Central memory CD8-positive, alpha-beta T cell (primary cell): ENCODE measurements at regions not wholly inside any gene's neighbourhood (a gene's known extent, or its start where the extent isn't known, plus 50 kb on each side); places are given as distances from the start of the nearest gene placed in this dataset.
"Not testable (repeated sequence)": the region's sequence is repeated elsewhere in the genome, so short reads cannot be mapped to it uniquely, and the experiment has no call there.

Experiments used
- ATAC-seq: fragments of 150-1000 bp; cut with Tn5 transposase; replicated peaks from 2 replicates; pipeline ENCODE4 v1.10.0; 2022; ENCODE audit warnings: mild to moderate bottlenecking, moderate FRiP score, moderate number of reproducible peaks; ENCODE audit not compliant: poor library complexity, severe bottlenecking; ENCODE audit errors: extremely low read depth
- DNase-seq, 2 donors: peaks; one replicate each; pipeline ENCODE4 v3.0.0; 2021; ENCODE audit warnings: low spot score in 2 of 2
- H3K27ac Mint-ChIP-seq: one replicate; pipeline ENCODE4 v1.8.0; 2022; ENCODE audit warnings: low read depth, mild to moderate bottlenecking, moderate library complexity, mixed read lengths
- H3K27me3 Mint-ChIP-seq: one replicate; pipeline ENCODE4 v1.8.0; 2022; ENCODE audit warnings: mixed read lengths
- H3K36me3 Mint-ChIP-seq: one replicate; pipeline ENCODE4 v1.8.0; 2022; ENCODE audit warnings: mild to moderate bottlenecking, moderate library complexity, mixed read lengths; ENCODE audit not compliant: insufficient read depth
- H3K4me1 Mint-ChIP-seq: one replicate; pipeline ENCODE4 v1.8.0; 2022; ENCODE audit warnings: mixed read lengths
- H3K4me3 Mint-ChIP-seq: one replicate; pipeline ENCODE4 v1.8.0; 2022; ENCODE audit warnings: mild to moderate bottlenecking, moderate library complexity, mixed read lengths
- H3K9me3 Mint-ChIP-seq: one replicate; pipeline ENCODE4 v1.8.0; 2022; ENCODE audit warnings: mixed read lengths

DNA sequence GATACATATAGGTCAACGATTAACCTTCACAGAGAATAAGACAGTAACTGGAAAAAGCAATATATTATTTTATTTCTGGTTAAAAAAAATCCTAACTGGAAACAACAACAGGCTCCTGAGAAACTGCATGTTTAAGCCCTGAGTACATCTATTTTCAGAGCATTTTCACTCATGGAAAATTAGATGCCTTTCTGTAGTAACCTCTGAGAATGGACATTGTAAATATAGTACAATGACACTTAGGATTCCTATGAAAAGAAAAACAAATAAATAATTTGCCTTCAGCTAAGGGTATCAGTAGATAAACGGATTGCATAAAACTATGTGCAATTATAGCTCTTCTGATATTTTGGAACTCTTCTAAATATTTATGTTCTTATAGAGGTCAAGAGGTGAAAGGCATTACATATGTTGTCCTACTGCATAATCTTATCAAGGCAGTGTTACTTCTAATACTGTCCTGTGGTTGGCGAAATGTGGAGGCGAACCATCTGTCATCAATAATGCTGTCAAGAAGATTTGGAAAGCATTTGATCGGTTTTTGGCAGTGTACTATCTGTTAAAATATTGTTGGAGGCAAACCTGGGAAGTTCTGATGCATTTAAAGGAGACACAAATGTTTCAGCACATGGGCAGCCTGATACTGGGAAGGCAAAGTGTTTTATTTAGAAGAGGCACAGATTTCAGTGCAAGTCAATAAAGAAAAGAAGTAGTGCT is 381.8 kb downstream of the BTG1 start:
- H3K36me3 Mint-ChIP-seq, result no peaks in the 10 kb centered on the region
- no peaks in the 10 kb centered on the region for H3K27me3 Mint-ChIP-seq
- H3K4me1 Mint-ChIP-seq, result no peaks in the 10 kb centered on the region
- ATAC-seq (no peak), DNase-seq (no peak)
- H3K27ac Mint-ChIP-seq, result no peak overlapping the region
- H3K4me3 Mint-ChIP-seq, result no peak overlapping the region
- no peaks in the 10 kb centered on the region for H3K9me3 Mint-ChIP-seq

DNA sequence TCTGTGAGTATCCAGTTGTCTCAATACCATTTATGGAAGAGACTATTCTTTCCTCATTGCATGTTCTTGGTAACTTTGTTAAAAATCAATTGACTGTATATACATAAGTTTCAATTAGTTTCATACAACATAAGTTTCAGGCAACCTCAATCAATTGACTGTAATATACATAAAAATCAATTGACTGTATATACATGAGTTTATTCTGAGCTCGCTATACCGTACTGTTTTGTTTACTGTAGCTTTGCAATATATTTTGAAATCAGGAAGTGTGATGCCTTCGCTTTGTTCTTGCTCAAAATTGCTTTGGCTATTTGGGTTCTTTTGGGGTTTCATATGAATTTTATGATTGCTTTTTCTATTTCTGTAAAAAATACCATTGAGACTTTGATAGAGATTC is 392.0 kb downstream of the BTG1 start:
- Mint-ChIP-seq H3K9me3 (peaks cover 6% of the 10 kb centered on the region), H3K27me3 (no peaks in the 10 kb centered on the region), H3K36me3 (no peaks in the 10 kb centered on the region), H3K27ac (no peak overlapping the region), H3K4me3 (no peak overlapping the region), H3K4me1 (no peaks in the 10 kb centered on the region)
- ATAC-seq (no peak), DNase-seq (no peak)

DNA sequence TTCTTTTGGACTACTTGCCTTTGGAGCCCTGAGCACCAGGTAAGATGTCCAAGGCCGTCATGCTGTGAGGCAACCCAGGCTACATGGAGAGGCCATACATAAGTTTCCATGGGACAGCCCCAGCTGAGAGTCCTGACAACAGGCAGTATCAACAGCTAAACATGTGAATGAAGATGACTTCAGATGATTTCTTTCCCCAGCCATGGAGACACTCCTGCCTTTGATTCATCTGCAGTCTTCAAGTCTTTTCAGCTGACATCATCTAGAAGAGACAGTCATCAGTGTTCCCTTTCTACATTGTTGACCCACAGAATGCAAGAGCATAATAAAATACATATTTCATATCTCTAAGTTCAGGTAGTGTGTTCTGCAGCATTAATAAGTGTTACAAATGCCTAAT is 398.7 kb downstream of the BTG1 start:
- DNase-seq (no peak), ATAC-seq (no peak)
- no peaks in the 10 kb centered on the region for H3K36me3 Mint-ChIP-seq
- no peaks in the 10 kb centered on the region for H3K4me1 Mint-ChIP-seq
- no peaks in the 10 kb centered on the region for H3K9me3 Mint-ChIP-seq
- H3K27ac Mint-ChIP-seq, result no peak overlapping the region
- H3K4me3 Mint-ChIP-seq, result no peak overlapping the region
- no peaks in the 10 kb centered on the region for H3K27me3 Mint-ChIP-seq

DNA sequence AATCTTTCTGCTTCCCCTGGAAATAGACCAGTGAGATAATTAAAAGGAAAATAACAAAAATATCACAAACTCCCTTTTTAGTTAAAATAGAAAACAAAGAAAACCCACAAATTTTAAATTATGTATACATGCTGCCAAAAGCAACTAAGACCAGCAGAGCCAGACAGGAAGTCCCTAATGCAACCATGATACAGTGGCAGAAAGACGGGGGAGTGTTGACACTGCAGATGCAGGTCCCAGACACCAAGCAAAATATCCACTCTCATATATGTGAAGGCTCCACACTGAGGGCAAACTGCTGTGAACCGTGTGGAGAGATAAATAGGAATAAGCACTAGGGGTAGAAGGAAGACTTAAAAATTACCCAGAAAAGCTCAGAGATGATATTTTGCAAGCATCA is 401.0 kb downstream of the BTG1 start:
- Mint-ChIP-seq H3K27me3 (no peaks in the 10 kb centered on the region), H3K27ac (no peak overlapping the region), H3K9me3 (peaks cover 6% of the 10 kb centered on the region), H3K4me3 (no peak overlapping the region), H3K36me3 (no peaks in the 10 kb centered on the region), H3K4me1 (no peaks in the 10 kb centered on the region)
- DNase-seq (no peak), ATAC-seq (no peak)

GRCh38 chr12:91743704-91744321 is 401.8 kb downstream of the BTG1 start:
- no peaks in the 10 kb centered on the region for H3K36me3 Mint-ChIP-seq
- H3K27me3 Mint-ChIP-seq, result no peaks in the 10 kb centered on the region
- H3K4me3 Mint-ChIP-seq, result no peak overlapping the region
- H3K27ac Mint-ChIP-seq, result no peak overlapping the region
- ATAC-seq (no peak), DNase-seq (no peak)
- H3K4me1 Mint-ChIP-seq, result no peaks in the 10 kb centered on the region
- peaks cover 6% of the 10 kb centered on the region for H3K9me3 Mint-ChIP-seq

GRCh38 chr12:91743280-91743679 is 402.4 kb downstream of the BTG1 start:
- no peak overlapping the region for H3K4me3 Mint-ChIP-seq
- no peaks in the 10 kb centered on the region for H3K4me1 Mint-ChIP-seq
- H3K36me3 Mint-ChIP-seq, result no peaks in the 10 kb centered on the region
- H3K9me3 Mint-ChIP-seq, result peaks cover 6% of the 10 kb centered on the region
- DNase-seq, result no peak
- ATAC-seq, result no peak
- H3K27me3 Mint-ChIP-seq, result no peaks in the 10 kb centered on the region
- H3K27ac Mint-ChIP-seq, result no peak overlapping the region

DNA sequence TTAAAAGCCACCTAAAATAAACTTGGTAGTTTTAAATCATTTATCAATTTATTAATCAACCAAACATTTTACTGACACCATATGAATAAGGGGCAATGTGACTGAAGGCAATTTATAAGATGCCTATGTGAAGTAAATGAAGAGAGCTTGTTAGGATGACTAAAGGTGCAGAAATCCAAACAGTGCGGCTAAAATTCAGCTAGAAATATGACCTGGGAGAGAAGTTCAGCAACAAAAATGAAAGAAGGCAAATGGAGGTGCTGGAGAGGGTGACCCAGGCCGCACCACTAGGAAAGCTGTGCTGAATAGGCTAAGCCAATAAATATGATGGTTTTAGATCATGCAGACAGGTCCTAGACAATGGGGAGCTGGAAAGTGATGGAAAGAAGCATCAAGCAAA is 403.7 kb downstream of the BTG1 start:
- Mint-ChIP-seq H3K4me1 (no peaks in the 10 kb centered on the region), H3K27me3 (no peaks in the 10 kb centered on the region), H3K4me3 (no peak overlapping the region), H3K36me3 (no peaks in the 10 kb centered on the region), H3K9me3 (peaks cover 6% of the 10 kb centered on the region), H3K27ac (no peak overlapping the region)
- ATAC-seq (no peak), DNase-seq (no peak)

DNA sequence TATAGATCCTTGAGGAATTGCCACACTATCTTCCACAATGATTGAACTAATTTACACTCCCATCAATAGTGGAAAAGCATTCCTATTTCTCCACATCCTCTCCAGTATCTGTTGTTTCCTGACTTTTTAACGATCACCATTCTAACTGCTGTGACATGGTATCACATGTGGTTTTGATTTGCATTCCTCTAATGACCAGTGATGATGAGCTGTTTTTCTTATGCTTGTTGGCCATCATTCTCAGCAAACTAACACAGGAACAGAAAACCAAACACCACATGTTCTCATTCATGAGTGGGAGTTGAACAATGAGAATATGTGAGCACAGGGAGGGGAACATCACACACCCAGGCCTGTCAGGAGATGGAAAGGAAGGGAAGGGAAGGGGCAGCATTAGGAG is 411.8 kb downstream of the BTG1 start:
- not testable (repeated sequence) for H3K36me3 Mint-ChIP-seq

GRCh38 chr12:91732086-91732485 is 413.6 kb downstream of the BTG1 start:
- no peaks in the 10 kb centered on the region for H3K4me1 Mint-ChIP-seq
- H3K27me3 Mint-ChIP-seq, result no peaks in the 10 kb centered on the region
- H3K9me3 Mint-ChIP-seq, result peaks cover 9% of the 10 kb centered on the region
- H3K4me3 Mint-ChIP-seq, result no peak overlapping the region
- DNase-seq, result no peak
- no peak overlapping the region for H3K27ac Mint-ChIP-seq
- H3K36me3 Mint-ChIP-seq, result peaks cover 3% of the 10 kb centered on the region
- ATAC-seq, result no peak

More for the DNA sequence above, 411.8 kb downstream of the BTG1 start:
- not testable (repeated sequence) for H3K4me1 Mint-ChIP-seq, H3K4me3 Mint-ChIP-seq, DNase-seq, ATAC-seq, H3K9me3 Mint-ChIP-seq, H3K27me3 Mint-ChIP-seq, H3K27ac Mint-ChIP-seq

DNA sequence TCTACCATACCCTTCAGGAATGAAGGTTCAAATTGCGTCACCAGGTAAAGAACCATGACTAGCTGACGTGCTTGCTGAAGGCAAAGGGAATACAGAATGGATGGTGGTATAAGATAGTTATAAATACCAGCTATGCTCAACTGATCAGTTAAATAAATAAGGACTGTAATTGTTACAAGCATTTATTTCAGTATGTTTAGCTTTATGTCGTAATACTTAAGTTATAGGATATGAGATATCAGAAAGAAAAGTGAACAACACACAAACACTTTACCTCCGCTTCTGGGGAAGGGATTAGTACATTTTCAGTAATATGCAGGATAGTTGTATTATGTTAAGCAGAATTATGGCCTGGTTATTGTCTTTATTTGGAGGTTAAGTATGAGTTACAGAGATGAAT is 416.1 kb downstream of the BTG1 start:
- Mint-ChIP-seq H3K4me1 (no peaks in the 10 kb centered on the region), H3K27me3 (peaks cover 11% of the 10 kb centered on the region), H3K36me3 (peaks cover 3% of the 10 kb centered on the region), H3K4me3 (no peak overlapping the region), H3K9me3 (peaks cover 9% of the 10 kb centered on the region), H3K27ac (no peak overlapping the region)
- no peak for DNase-seq
- ATAC-seq, result no peak

DNA sequence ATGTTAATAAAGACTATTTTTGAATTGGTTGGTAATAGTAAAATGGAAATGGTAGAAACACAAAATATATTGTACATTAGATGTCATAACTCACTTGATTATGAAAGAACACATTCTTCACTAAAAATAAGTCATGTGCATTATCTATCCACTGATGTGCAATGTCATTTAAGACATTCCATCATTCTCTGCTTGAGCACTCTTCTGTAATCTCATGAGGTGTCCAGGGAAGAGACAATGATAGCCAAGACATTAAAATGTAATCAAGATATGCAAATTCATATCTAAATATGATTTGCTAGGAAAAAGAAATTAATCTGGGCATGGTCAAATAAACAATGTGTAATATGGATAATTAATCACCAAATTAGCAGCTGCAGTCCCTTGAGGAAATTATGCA is 422.5 kb downstream of the BTG1 start:
- no peak overlapping the region for H3K4me3 Mint-ChIP-seq
- ATAC-seq (no peak), DNase-seq (no peak)
- H3K36me3 Mint-ChIP-seq, result no peaks in the 10 kb centered on the region
- H3K27ac Mint-ChIP-seq, result no peak overlapping the region
- H3K9me3 Mint-ChIP-seq, result no peaks in the 10 kb centered on the region
- H3K4me1 Mint-ChIP-seq, result no peaks in the 10 kb centered on the region
- H3K27me3 Mint-ChIP-seq, result peaks cover 11% of the 10 kb centered on the region

DNA sequence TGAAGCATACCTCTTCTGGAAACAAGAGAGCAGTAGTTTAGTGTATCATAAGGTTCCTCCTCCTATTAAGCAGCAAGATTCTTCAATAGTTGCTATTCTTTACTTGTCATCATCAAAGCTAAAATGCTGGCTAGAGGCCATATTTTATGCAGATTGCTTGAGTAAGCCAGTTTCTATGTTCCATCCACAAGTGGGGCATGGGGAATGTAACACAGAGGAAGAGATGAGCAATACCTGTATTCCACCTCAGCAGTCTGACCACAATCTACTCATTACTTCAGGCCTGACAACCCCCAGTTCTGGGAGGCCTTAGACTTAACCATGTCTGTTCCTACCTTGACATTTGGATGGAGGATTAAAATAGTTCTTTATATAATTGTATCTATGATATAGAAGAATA is 423.6 kb downstream of the BTG1 start:
- ATAC-seq, result no peak

DNA sequence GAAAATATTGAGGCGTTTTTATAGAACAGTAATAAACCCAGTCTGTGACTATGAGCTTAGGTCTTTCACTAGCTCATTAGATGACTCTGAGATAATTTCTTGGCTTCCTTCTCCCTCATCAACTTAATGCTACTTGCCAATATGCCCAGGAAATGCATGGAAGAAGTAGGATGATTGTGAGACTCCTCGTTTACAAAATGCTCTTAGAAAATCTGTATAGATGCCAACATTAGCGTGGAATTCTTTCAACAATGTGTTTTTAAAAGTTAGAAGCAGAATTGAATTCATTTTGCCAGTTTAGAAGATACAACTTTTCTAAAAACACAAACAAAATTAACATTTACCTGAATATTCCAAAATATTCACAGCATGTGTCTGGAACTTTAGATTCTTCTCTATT is 424.6 kb downstream of the BTG1 start:
- peaks cover 11% of the 10 kb centered on the region for H3K27me3 Mint-ChIP-seq
- H3K4me3 Mint-ChIP-seq, result no peak overlapping the region
- no peaks in the 10 kb centered on the region for H3K36me3 Mint-ChIP-seq
- no peak overlapping the region for H3K27ac Mint-ChIP-seq
- H3K9me3 Mint-ChIP-seq, result no peaks in the 10 kb centered on the region
- ATAC-seq, result no peak
- no peaks in the 10 kb centered on the region for H3K4me1 Mint-ChIP-seq
- no peak for DNase-seq

More for the DNA sequence above, 423.6 kb downstream of the BTG1 start:
- no peak for DNase-seq
- H3K9me3 Mint-ChIP-seq, result no peaks in the 10 kb centered on the region
- H3K27ac Mint-ChIP-seq, result no peak overlapping the region
- no peaks in the 10 kb centered on the region for H3K4me1 Mint-ChIP-seq
- H3K36me3 Mint-ChIP-seq, result no peaks in the 10 kb centered on the region
- H3K4me3 Mint-ChIP-seq, result no peak overlapping the region
- peaks cover 11% of the 10 kb centered on the region for H3K27me3 Mint-ChIP-seq
